ENCODE measurements at regions not wholly inside any gene's neighbourhood (a gene's known extent, or its start where the extent isn't known, plus 50 kb on each side); places are given as distances from the start of the nearest gene placed in this dataset.
"Not testable (repeated sequence)": the region's sequence is repeated elsewhere in the genome, so short reads cannot be mapped to it uniquely, and the experiment has no call there.

- DNase-seq = not testable (repeated sequence)
Measured at GRCh38 chr5:97234380-97234779, 51.3 kb upstream of the RIOK2 start.

GRCh38 chr5:97242341-97242740, 59.3 kb upstream of the RIOK2 start:
- no peak for DNase-seq

- DNase-seq = no peak
Measured at GRCh38 chr5:97243353-97243752, 60.3 kb upstream of the RIOK2 start.

- DNase-seq = no peak
Measured at GRCh38 chr5:97245386-97245785, 62.3 kb upstream of the RIOK2 start.

- no peak for DNase-seq
Measured at GRCh38 chr5:97250113-97250512, 67.1 kb upstream of the RIOK2 start.

GRCh38 chr5:97266076-97266475, 83.0 kb upstream of the RIOK2 start:
- DNase-seq = no peak

- DNase-seq = no peak
Measured at GRCh38 chr5:97266576-97266975, 83.5 kb upstream of the RIOK2 start.

- DNase-seq = no peak
Measured at GRCh38 chr5:97267767-97268166, 84.7 kb upstream of the RIOK2 start.

- DNase-seq = no peak
Measured at GRCh38 chr5:97276474-97277120, 93.5 kb upstream of the RIOK2 start.

- DNase-seq = no peak
Measured at GRCh38 chr5:97281257-97281656, 98.2 kb upstream of the RIOK2 start.

GRCh38 chr5:97297063-97297703, 114.1 kb upstream of the RIOK2 start:
- DNase-seq = no peak

GRCh38 chr5:97297704-97298091, 114.7 kb upstream of the RIOK2 start:
- no peak for DNase-seq

GRCh38 chr5:97301181-97301580, 118.1 kb upstream of the RIOK2 start:
- DNase-seq = not testable (repeated sequence)

- no peak for DNase-seq
Measured at GRCh38 chr5:97338729-97339128, 155.7 kb upstream of the RIOK2 start.

GRCh38 chr5:97355775-97356174, 172.7 kb upstream of the RIOK2 start:
- DNase-seq = no peak

- DNase-seq = no peak
Measured at GRCh38 chr5:97363577-97363976, 180.5 kb upstream of the RIOK2 start.

GRCh38 chr5:97364731-97365130, 181.7 kb upstream of the RIOK2 start:
- no peak for DNase-seq

GRCh38 chr5:97365163-97365845, 182.3 kb upstream of the RIOK2 start:
- no peak for DNase-seq

- DNase-seq = no peak
Measured at GRCh38 chr5:97365918-97366317, 182.9 kb upstream of the RIOK2 start.

- DNase-seq = no peak
Measured at GRCh38 chr5:97375959-97376358, 192.9 kb upstream of the RIOK2 start.

GRCh38 chr5:97377582-97377981, 194.5 kb upstream of the RIOK2 start:
- DNase-seq = no peak

GRCh38 chr5:97383996-97384395, 200.9 kb upstream of the RIOK2 start:
- no peak for DNase-seq

- DNase-seq = no peak
Measured at GRCh38 chr5:97388794-97389193, 205.7 kb upstream of the RIOK2 start.

GRCh38 chr5:97400537-97400936, 217.5 kb upstream of the RIOK2 start:
- no peak for DNase-seq

All from activated T-cell treated with anti-CD3 and anti-CD28 coated beads, Interleukin-2, amount 50 U/mL, for 48 hours (primary cell).